ENCODE measurements at regions not wholly inside any gene's neighbourhood (a gene's known extent, or its start where the extent isn't known, plus 50 kb on each side); places are given as distances from the start of the nearest gene placed in this dataset.

DNA sequence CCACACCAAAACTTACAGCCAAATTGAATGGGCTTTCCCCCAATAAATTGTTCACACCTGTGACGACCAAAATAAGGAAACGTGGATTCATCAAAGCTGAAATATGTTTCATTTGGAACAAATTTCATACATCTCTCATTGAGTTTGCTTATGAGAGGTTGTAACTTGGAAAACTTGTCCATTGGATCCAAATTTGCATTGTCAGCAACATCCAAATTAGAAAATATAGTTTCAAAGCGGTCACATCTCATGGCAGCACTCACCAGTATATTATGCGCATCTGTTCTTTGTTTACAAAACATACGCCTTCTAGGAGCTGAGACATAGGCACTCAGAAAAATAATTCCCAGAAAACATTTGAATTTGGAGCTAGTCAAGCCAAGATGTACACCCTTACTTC, 1028.2 kb upstream of the USP15 start:
- Histone ChIP-seq H3K9me3 (ENCODE audit: low read depth) (no peaks in the 10 kb centered on the region), H4K20me1 (ENCODE audit: low read depth) (no peaks in the 10 kb centered on the region), H3K27me3 (no peaks in the 10 kb centered on the region), H3K4me1 (no peaks in the 10 kb centered on the region), H3K79me2 (ENCODE audit: low read depth) (no peaks in the 10 kb centered on the region), H3K4me3 (no peak overlapping the region), H3K4me2 (no peak overlapping the region), H3K36me3 (no peaks in the 10 kb centered on the region), H2AFZ (replicated peaks) (no peak overlapping the region), H3K27ac (no peak overlapping the region), H3F3A (ENCODE audit: low read depth) (no peaks in the 10 kb centered on the region), H3K9ac (no peak overlapping the region)
- H3K4me1 Mint-ChIP-seq: no peaks in the 10 kb centered on the region
- no peak overlapping the region for H3K27ac Mint-ChIP-seq
- H3K27me3 Mint-ChIP-seq (ENCODE audit: insufficient read depth, low read depth): no peaks in the 10 kb centered on the region
- H3K36me3 Mint-ChIP-seq: no peaks in the 10 kb centered on the region
- TF ChIP-seq, protein P1, sequence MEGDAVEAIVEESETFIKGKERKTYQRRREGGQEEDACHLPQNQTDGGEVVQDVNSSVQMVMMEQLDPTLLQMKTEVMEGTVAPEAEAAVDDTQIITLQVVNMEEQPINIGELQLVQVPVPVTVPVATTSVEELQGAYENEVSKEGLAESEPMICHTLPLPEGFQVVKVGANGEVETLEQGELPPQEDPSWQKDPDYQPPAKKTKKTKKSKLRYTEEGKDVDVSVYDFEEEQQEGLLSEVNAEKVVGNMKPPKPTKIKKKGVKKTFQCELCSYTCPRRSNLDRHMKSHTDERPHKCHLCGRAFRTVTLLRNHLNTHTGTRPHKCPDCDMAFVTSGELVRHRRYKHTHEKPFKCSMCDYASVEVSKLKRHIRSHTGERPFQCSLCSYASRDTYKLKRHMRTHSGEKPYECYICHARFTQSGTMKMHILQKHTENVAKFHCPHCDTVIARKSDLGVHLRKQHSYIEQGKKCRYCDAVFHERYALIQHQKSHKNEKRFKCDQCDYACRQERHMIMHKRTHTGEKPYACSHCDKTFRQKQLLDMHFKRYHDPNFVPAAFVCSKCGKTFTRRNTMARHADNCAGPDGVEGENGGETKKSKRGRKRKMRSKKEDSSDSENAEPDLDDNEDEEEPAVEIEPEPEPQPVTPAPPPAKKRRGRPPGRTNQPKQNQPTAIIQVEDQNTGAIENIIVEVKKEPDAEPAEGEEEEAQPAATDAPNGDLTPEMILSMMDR (IDR thresholded peaks at IDR 0.05): no peak
- no peak for TF ChIP-seq EZH2phosphoT487 (IDR thresholded peaks at IDR 0.05)
- no peak for TF ChIP-seq EZH2 (IDR thresholded peaks at IDR 0.05)
- DNase-seq (ENCODE audit: low spot score): no peak
- H3K4me3 Mint-ChIP-seq: no peak overlapping the region
- no peaks in the 10 kb centered on the region for H3K9me3 Mint-ChIP-seq

DNA sequence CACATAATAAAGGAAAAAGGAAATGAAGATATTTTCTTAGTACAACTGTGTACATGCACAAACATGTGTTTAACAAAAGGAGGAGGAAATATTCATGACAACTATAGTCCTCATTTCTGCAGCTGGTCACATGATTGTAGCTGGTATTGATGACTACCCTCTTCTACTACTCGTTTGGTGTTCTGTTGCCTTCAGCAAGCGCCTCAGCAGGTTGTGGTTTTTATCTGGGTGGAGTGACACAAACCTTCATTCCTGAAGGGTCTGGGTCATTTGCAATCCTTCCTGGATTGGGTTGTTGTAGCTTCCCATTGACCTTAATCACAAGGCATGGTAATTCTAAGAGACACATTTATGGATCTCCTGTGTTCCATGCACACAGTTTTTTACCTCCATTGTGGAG, 1009.9 kb upstream of the USP15 start:
- Mint-ChIP-seq H3K27me3 (ENCODE audit: insufficient read depth, low read depth) (no peaks in the 10 kb centered on the region), H3K9me3 (no peaks in the 10 kb centered on the region), H3K36me3 (no peaks in the 10 kb centered on the region), H3K27ac (no peak overlapping the region), H3K4me3 (no peak overlapping the region), H3K4me1 (peaks cover 3% of the 10 kb centered on the region)
- Histone ChIP-seq H4K20me1 (ENCODE audit: low read depth) (no peaks in the 10 kb centered on the region), H3K27me3 (no peaks in the 10 kb centered on the region), H3K4me2 (no peak overlapping the region), H3K4me3 (no peak overlapping the region), H3F3A (ENCODE audit: low read depth) (no peaks in the 10 kb centered on the region), H3K27ac (no peak overlapping the region), H3K9me3 (ENCODE audit: low read depth) (no peaks in the 10 kb centered on the region), H3K4me1 (no peaks in the 10 kb centered on the region), H3K9ac (no peak overlapping the region), H3K79me2 (ENCODE audit: low read depth) (no peaks in the 10 kb centered on the region), H3K36me3 (no peaks in the 10 kb centered on the region), H2AFZ (replicated peaks) (no peak overlapping the region)
- DNase-seq (ENCODE audit: low spot score): no peak
- TF ChIP-seq EZH2 (IDR thresholded peaks at IDR 0.05) (no peak), EZH2phosphoT487 (IDR thresholded peaks at IDR 0.05) (no peak)
- TF ChIP-seq, protein P1 (IDR thresholded peaks at IDR 0.05): no peak

DNA sequence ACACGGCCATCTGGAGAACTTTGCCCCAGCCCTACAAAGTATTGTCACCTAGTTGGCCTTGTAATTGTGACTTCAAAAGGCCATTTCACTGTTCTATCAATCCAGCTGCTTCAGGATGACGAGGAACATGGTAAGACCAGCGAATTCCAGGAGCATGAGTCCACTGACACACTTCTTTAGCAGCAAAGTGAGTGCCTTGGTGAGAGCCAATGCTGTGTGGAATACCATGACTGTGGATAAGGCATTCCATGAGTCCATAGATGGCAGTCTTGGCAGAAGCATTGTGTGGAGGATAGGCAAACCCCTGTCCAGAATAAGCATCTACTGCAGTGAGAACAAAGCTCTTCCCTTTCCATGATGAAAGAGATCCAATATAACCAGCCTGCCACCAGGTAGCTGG, 1009.1 kb upstream of the USP15 start:
- no peak overlapping the region for H2AFZ ChIP-seq (replicated peaks)

More for the DNA sequence above, 1009.1 kb upstream of the USP15 start:
- H4K20me1 ChIP-seq (ENCODE audit: low read depth): no peaks in the 10 kb centered on the region
- no peak overlapping the region for H3K9ac ChIP-seq
- H3K36me3 ChIP-seq: no peaks in the 10 kb centered on the region
- no peaks in the 10 kb centered on the region for H3K27me3 Mint-ChIP-seq (ENCODE audit: insufficient read depth, low read depth)
- TF ChIP-seq EZH2 (IDR thresholded peaks at IDR 0.05): no peak
- TF ChIP-seq, protein P1 (IDR thresholded peaks at IDR 0.05): no peak
- no peaks in the 10 kb centered on the region for H3K9me3 ChIP-seq (ENCODE audit: low read depth)
- no peak overlapping the region for H3K27ac ChIP-seq
- no peak overlapping the region for H3K4me3 ChIP-seq
- no peaks in the 10 kb centered on the region for H3F3A ChIP-seq (ENCODE audit: low read depth)
- no peaks in the 10 kb centered on the region for H3K79me2 ChIP-seq (ENCODE audit: low read depth)
- H3K9me3 Mint-ChIP-seq: no peaks in the 10 kb centered on the region
- H3K27me3 ChIP-seq: no peaks in the 10 kb centered on the region
- H3K4me2 ChIP-seq: no peak overlapping the region
- no peak for DNase-seq (ENCODE audit: low spot score)
- no peaks in the 10 kb centered on the region for H3K4me1 ChIP-seq
- peaks cover 3% of the 10 kb centered on the region for H3K4me1 Mint-ChIP-seq
- no peaks in the 10 kb centered on the region for H3K36me3 Mint-ChIP-seq
- no peak overlapping the region for H3K4me3 Mint-ChIP-seq
- no peak overlapping the region for H3K27ac Mint-ChIP-seq
